GM12878 (cell line): ENCODE measurements at regions not wholly inside any gene's neighbourhood (a gene's known extent, or its start where the extent isn't known, plus 50 kb on each side); places are given as distances from the start of the nearest gene placed in this dataset.

Experiments
- ATAC-seq: fragments of 200-7000 bp; cut with Tn5 transposase; 3 replicates; pipeline ENCODE4 v1.9.1; 2020; ENCODE audit warnings: mild to moderate bottlenecking, moderate library complexity
- BruUV-seq: library from RNA; stranded (reverse); fragments of 400-500 nt; replicated peaks from 2 replicates; lab custom pipeline; 2021; lab: Mats Ljungman, UMichigan
- CTCF ChIA-PET: fragments of 300-600 bp; sonication (Branson Sonifier 250); formaldehyde crosslinking; extraction: SDS; loops from one replicate; lab custom pipeline; 2021; ENCODE audit warnings: inconsistent platforms; lab: Yijun Ruan, JAX
- POLR2A ChIA-PET: fragments of 350-600 bp; formaldehyde crosslinking; extraction: SDS; loops from one replicate; lab custom pipeline; 2021; ENCODE audit warnings: inconsistent platforms; lab: Charles Lee
- RAD21 ChIA-PET: fragments of 300-600 bp; sonication (Branson Sonifier 250); formaldehyde crosslinking; loops from one replicate; lab custom pipeline; 2023; ENCODE audit warnings: antibody characterized with exemption; ENCODE audit not compliant: unreplicated experiment; lab: Charles Lee
- SMC1A ChIA-PET: fragments of 300-600 bp; sonication (Branson Sonifier 250); formaldehyde crosslinking; loops from one replicate; lab custom pipeline; 2023; ENCODE audit not compliant: unreplicated experiment, uncharacterized antibody; lab: Charles Lee
- DNase-seq: peaks from one replicate; pipeline ENCODE4 v3.0.0-alpha.2; 2011; ENCODE audit warnings: low read depth, low spot score
- FAIRE-seq: peaks from 3 replicates; lab custom pipeline; 2011; peaks lifted over from hg19 to GRCh38; lab: Jason Lieb, UNC
- H2AFZ ChIP-seq: 2 replicates; pipeline ENCODE4 v1.6.0; 2011; ENCODE audit warnings: low read depth, low read length, control low read depth; ENCODE audit not compliant: control insufficient read depth
- H3K27ac ChIP-seq: 2 replicates; pipeline ENCODE4 v1.5.1; 2011; ENCODE audit warnings: control low read depth; ENCODE audit not compliant: control insufficient read depth, insufficient read depth
- H3K27me3 ChIP-seq, 2 experiments: replicated peaks in 1 of 2; 2 replicates each; pipeline versions ENCODE4 v1.6.0 to v1.6.1; 2011; ENCODE audit warnings: low read length in 1 of 2; ENCODE audit not compliant: control insufficient read depth in 2 of 2, insufficient read depth in 2 of 2
- H3K36me3 ChIP-seq, 2 experiments: 2 replicates each; pipeline ENCODE4 v1.5.1; 2011; ENCODE audit warnings: low read length in 1 of 2; ENCODE audit not compliant: control insufficient read depth in 2 of 2, insufficient read depth in 2 of 2
- H3K4me1 ChIP-seq: 2 replicates; pipeline ENCODE4 v1.6.1; 2011; ENCODE audit warnings: mild to moderate bottlenecking, low read length, moderate library complexity, mixed read lengths; ENCODE audit not compliant: control insufficient read depth, insufficient read depth
- H3K4me2 ChIP-seq: 2 replicates; pipeline ENCODE4 v1.6.0; 2011; ENCODE audit warnings: control low read depth; ENCODE audit not compliant: control insufficient read depth, insufficient read depth
- H3K4me3 ChIP-seq: fragments of 200-600 bp; sonication (generic); 2 replicates; pipeline ENCODE4 v1.5.1; 2016
- H3K79me2 ChIP-seq: 2 replicates; pipeline ENCODE4 v1.6.0; 2011; ENCODE audit warnings: low read length; ENCODE audit not compliant: control insufficient read depth, insufficient read depth
- H3K9ac ChIP-seq: 2 replicates; pipeline ENCODE4 v1.8.0; 2011; ENCODE audit warnings: low read length, control low read depth, mixed read lengths; ENCODE audit not compliant: control insufficient read depth, insufficient read depth
- H3K9me3 ChIP-seq: replicated peaks from 3 replicates; pipeline ENCODE4 v1.5.1; 2011; ENCODE audit warnings: mild to moderate bottlenecking, low read length; ENCODE audit not compliant: control insufficient read depth, insufficient read depth
- H4K20me1 ChIP-seq: 2 replicates; pipeline ENCODE4 v1.6.0; 2011; ENCODE audit not compliant: control insufficient read depth, insufficient read depth
- BRCA1 ChIP-seq: IDR thresholded peaks from 2 replicates; pipeline ENCODE4 v1.6.1; 2011; ENCODE audit warnings: low read depth, low read length, improper control_type of control experiment
- ETV6 ChIP-seq, 2 experiments: fragments of 450-650 bp in 1 of 2; IDR thresholded peaks in 1 of 2; conservative IDR thresholded peaks in 1 of 2; 2 replicates each; pipeline ENCODE4 v1.6.1; 2014; ENCODE audit warnings: antibody characterized with exemption in 1 of 2, borderline replicate concordance in 1 of 2, low read depth in 1 of 2, mild to moderate bottlenecking in 1 of 2, moderate library complexity in 1 of 2
- NR2F1 ChIP-seq: fragments of 450-650 bp; conservative IDR thresholded peaks from 2 replicates; pipeline ENCODE4 v1.6.1; 2017; ENCODE audit warnings: mild to moderate bottlenecking
- NRF1 ChIP-seq: conservative IDR thresholded peaks from 2 replicates; pipeline ENCODE4 v1.6.1; 2011; ENCODE audit warnings: mild to moderate bottlenecking, low read depth, low read length, improper control_type of control experiment
- SMAD5 ChIP-seq: IDR thresholded peaks from 2 replicates; pipeline ENCODE4 v1.6.1; 2016; ENCODE audit warnings: antibody characterized with exemption, low read depth
- SRF ChIP-seq, 2 experiments: IDR thresholded peaks; 2 replicates each; pipeline ENCODE4 v1.6.1; 2011; ENCODE audit warnings: low read depth in 2 of 2, low read length in 2 of 2, mild to moderate bottlenecking in 1 of 2, moderate library complexity in 1 of 2
- STAT1 ChIP-seq: fragments of 450-650 bp; conservative IDR thresholded peaks from 2 replicates; pipeline ENCODE4 v1.6.1; 2014; ENCODE audit warnings: antibody characterized with exemption, mild to moderate bottlenecking
- YY1 ChIP-seq: IDR thresholded peaks from 2 replicates; pipeline ENCODE4 v1.6.1; 2011; ENCODE audit warnings: low read depth, mild to moderate bottlenecking, low read length
- ZSCAN29 ChIP-seq: fragments of 450-650 bp; IDR thresholded peaks from 2 replicates; pipeline ENCODE4 v1.6.1; 2017; ENCODE audit warnings: mild to moderate bottlenecking, moderate library complexity
- WGBS: methylation state at CpG from one replicate; pipeline ENCODE4 v1.1.6; 2016; ENCODE audit warnings: low lambda C conversion rate; ENCODE audit not compliant: insufficient replicate concordance, insufficient coverage; ENCODE audit errors: missing lambda C conversion rate; 5-methylcytosine and 5-hydroxymethylcytosine counted together
- in situ Hi-C: fragments of 300-500 bp; cut with MboI; formaldehyde crosslinking; loops from 9 replicates; pipeline ENCODE4 v1.14.3; 2018; ENCODE audit warnings: mixed read lengths
- intact Hi-C: fragments of 100-400 bp; cut with micrococcal nuclease; formaldehyde crosslinking; loops from one replicate; pipeline ENCODE4 v1.14.2; 2022; ENCODE audit not compliant: unreplicated experiment
- TF ChIP-seq, protein P1 (sequence below): fragments of 450-650 bp; IDR thresholded peaks from 2 replicates; pipeline ENCODE4 v1.6.1; 2017; ENCODE audit warnings: antibody characterized with exemption, mild to moderate bottlenecking, moderate library complexity

DNA sequence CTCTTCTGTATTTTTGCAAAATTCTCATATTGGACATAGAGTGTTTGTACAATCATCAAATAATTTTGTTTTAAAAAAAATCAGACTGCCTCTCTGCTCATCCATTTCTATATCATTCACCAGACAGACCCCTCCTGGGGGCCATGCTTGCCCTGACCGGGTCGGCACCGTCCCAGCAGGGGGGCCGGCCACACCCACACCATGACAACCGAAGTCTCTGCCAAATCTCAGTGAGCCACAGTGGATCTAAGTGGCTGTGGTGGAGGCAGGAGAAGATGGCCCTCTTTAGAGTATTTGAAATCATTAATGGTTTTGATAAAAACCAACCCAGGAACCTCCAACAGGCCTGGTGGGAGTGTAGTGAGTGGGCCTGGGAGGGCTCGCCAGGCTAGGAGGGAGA lies 66.9 kb upstream of the ADRA2C start:
- Histone ChIP-seq H3K4me1 (no peaks in the 10 kb centered on the region), H4K20me1 (no peaks in the 10 kb centered on the region), H3K27ac (no peak overlapping the region), H3K27me3 (no peaks in the 10 kb centered on the region; a peak in 1 of 4 replicates), H2AFZ (no peak overlapping the region), H3K36me3 (no peaks in the 10 kb centered on the region), H3K9ac (no peak overlapping the region), H3K4me3 (no peak overlapping the region), H3K79me2 (no peaks in the 10 kb centered on the region), H3K4me2 (no peak overlapping the region), H3K9me3 (no peaks in the 10 kb centered on the region; the same call in 2 of the 3 replicates)
- BruUV-seq = no TSS peak
- intact Hi-C loops = no loop called here
- 15% methylated on average over 6 of the region's 6 CpGs for WGBS
- ChIA-PET CTCF (no interaction called here), POLR2A (no interaction called here), RAD21 (no interaction called here), SMC1A (no interaction called here)
- in situ Hi-C loops = no loop called here
- TF ChIP-seq STAT1 = no peak
- no peak for ATAC-seq
- DNase-seq = no peak
- FAIRE-seq = no peak

- H3K9me3 ChIP-seq = no peaks in the 10 kb centered on the region; the same call in 2 of the 3 replicates
- ChIA-PET POLR2A (no interaction called here), RAD21 (no interaction called here), SMC1A (no interaction called here), CTCF (no interaction called here)
- DNase-seq (no peak), ATAC-seq (no peak), FAIRE-seq (no peak)
- TF ChIP-seq ZSCAN29 (no peak), ETV6 (conservative IDR thresholded peaks at IDR 0.05 in 1 of 2, IDR thresholded peaks at IDR 0.05 in 1 of 2; ENCODE audit: borderline replicate concordance in 1 of 2, low read depth in 1 of 2) (no peak), SMAD5 (no peak), NRF1 (no peak), SRF (IDR thresholded peaks at IDR 0.05; ENCODE audit: low read depth in 2 of 2, low read length in 2 of 2) (no peak), NR2F1 (no peak), BRCA1 (no peak), YY1 (no peak)
- TF ChIP-seq, protein P1, sequence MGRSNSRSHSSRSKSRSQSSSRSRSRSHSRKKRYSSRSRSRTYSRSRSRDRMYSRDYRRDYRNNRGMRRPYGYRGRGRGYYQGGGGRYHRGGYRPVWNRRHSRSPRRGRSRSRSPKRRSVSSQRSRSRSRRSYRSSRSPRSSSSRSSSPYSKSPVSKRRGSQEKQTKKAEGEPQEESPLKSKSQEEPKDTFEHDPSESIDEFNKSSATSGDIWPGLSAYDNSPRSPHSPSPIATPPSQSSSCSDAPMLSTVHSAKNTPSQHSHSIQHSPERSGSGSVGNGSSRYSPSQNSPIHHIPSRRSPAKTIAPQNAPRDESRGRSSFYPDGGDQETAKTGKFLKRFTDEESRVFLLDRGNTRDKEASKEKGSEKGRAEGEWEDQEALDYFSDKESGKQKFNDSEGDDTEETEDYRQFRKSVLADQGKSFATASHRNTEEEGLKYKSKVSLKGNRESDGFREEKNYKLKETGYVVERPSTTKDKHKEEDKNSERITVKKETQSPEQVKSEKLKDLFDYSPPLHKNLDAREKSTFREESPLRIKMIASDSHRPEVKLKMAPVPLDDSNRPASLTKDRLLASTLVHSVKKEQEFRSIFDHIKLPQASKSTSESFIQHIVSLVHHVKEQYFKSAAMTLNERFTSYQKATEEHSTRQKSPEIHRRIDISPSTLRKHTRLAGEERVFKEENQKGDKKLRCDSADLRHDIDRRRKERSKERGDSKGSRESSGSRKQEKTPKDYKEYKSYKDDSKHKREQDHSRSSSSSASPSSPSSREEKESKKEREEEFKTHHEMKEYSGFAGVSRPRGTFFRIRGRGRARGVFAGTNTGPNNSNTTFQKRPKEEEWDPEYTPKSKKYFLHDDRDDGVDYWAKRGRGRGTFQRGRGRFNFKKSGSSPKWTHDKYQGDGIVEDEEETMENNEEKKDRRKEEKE = no peak
- H3K79me2 ChIP-seq = no peaks in the 10 kb centered on the region
- no peaks in the 10 kb centered on the region for H3K36me3 ChIP-seq
- intact Hi-C loops = no loop called here
- no peak overlapping the region for H3K4me2 ChIP-seq
- H3K4me3 ChIP-seq = no peak overlapping the region
- H3K27ac ChIP-seq = no peak overlapping the region
- no TSS peak for BruUV-seq
- no peak overlapping the region for H2AFZ ChIP-seq
- no peaks in the 10 kb centered on the region for H3K4me1 ChIP-seq
- in situ Hi-C loops = no loop called here
- no peak overlapping the region for H3K9ac ChIP-seq
- no peaks in the 10 kb centered on the region for H4K20me1 ChIP-seq
- 48% methylated on average over 1 of the region's 1 CpG for WGBS
- no peaks in the 10 kb centered on the region; a peak in 1 of 4 replicates for H3K27me3 ChIP-seq
Measured at GRCh38 chr4:3697033-3697432, 69.2 kb upstream of the ADRA2C start.
